ENCODE measurements at regions not wholly inside any gene's neighbourhood (a gene's known extent, or its start where the extent isn't known, plus 50 kb on each side); places are given as distances from the start of the nearest gene placed in this dataset.
"Not testable (repeated sequence)": the region's sequence is repeated elsewhere in the genome, so short reads cannot be mapped to it uniquely, and the experiment has no call there.

DNA sequence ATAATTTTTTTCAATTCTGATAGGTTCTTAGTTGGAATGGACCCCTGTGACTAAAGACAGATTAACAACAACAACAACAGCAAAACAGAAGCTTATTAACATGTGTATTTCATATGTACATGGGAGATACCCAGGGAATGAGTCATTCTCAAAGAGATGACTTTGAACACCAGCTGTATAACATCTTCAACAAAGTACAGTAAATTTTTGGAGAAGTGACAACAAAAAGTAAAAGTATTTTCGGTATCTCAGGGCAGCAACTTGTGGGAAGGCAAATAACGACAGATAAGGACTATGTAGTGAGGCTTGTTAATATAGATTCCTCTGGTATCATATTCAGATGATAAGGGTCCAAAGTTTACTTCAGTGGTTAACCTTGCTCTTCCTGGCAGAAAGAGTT, 573.4 kb upstream of the RAG2 start:
- no peaks in the 10 kb centered on the region for H3K27me3 ChIP-seq
- no peaks in the 10 kb centered on the region for H3K4me1 ChIP-seq (ENCODE audit: low read depth)
- H3K27ac ChIP-seq = no peak overlapping the region
- peak in 1 of 2 donors; percentile 58 for DNase-seq (ENCODE audit: low read depth in 1 of 2, low spot score in 1 of 2)
- H3K36me3 ChIP-seq = no peaks in the 10 kb centered on the region
- TF ChIP-seq, protein P1, sequence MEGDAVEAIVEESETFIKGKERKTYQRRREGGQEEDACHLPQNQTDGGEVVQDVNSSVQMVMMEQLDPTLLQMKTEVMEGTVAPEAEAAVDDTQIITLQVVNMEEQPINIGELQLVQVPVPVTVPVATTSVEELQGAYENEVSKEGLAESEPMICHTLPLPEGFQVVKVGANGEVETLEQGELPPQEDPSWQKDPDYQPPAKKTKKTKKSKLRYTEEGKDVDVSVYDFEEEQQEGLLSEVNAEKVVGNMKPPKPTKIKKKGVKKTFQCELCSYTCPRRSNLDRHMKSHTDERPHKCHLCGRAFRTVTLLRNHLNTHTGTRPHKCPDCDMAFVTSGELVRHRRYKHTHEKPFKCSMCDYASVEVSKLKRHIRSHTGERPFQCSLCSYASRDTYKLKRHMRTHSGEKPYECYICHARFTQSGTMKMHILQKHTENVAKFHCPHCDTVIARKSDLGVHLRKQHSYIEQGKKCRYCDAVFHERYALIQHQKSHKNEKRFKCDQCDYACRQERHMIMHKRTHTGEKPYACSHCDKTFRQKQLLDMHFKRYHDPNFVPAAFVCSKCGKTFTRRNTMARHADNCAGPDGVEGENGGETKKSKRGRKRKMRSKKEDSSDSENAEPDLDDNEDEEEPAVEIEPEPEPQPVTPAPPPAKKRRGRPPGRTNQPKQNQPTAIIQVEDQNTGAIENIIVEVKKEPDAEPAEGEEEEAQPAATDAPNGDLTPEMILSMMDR (IDR thresholded peaks at IDR 0.05; ENCODE audit: low read depth, low read length) = no peak
- H3K9me3 ChIP-seq (ENCODE audit: low read depth) = no peaks in the 10 kb centered on the region
- no peak overlapping the region for H3K4me3 ChIP-seq

DNA sequence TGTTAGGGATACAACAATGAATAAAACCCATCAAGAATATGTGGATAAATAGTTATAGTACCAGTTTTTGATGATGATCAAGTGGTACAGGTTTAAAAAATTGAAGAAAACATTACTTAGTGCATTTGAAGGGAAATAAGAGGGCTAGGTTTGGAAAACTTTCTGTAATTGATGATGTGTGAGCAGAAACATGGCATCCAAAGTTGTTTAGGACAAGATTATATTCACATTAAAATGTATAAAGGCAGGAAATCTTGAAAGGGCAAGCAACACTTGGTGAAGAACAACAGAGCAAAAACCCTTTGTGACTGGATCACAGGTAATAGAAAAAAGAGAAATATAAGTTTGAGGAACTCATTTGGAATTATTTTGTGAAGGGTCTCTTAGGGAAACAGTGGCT, 572.3 kb upstream of the RAG2 start:
- DNase-seq (ENCODE audit: low read depth in 1 of 2, low spot score in 1 of 2) = no peak
- Histone ChIP-seq H3K27me3 (no peaks in the 10 kb centered on the region), H3K27ac (no peak overlapping the region), H3K4me3 (no peak overlapping the region), H3K9me3 (ENCODE audit: low read depth) (no peaks in the 10 kb centered on the region), H3K36me3 (no peaks in the 10 kb centered on the region), H3K4me1 (ENCODE audit: low read depth) (no peaks in the 10 kb centered on the region)
- TF ChIP-seq, protein P1 (IDR thresholded peaks at IDR 0.05; ENCODE audit: low read depth, low read length) = no peak

DNA sequence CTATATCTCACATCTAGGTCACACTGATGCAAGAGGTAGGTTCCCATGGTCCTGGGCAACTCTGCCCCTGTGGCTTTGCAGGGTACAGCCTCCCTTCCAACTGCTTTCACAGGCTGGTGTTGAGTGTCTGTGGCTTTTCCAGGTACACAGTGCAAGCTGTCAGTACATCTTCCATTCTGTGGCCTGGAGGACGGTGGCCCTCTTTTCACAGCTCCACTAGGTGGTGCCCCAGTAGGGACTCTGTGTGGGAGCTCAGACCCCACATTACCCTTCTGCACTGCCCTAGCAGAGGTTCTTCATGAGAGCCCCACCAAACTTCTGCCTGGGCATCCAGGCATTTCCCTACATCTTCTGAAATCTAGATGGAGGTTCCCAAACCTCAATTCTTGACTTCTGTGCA, 547.4 kb upstream of the RAG2 start:
- not testable (repeated sequence) for H3K4me1 ChIP-seq (ENCODE audit: low read depth); H3K36me3 ChIP-seq; H3K9me3 ChIP-seq (ENCODE audit: low read depth); H3K27ac ChIP-seq; H3K27me3 ChIP-seq; H3K4me3 ChIP-seq; DNase-seq (ENCODE audit: low read depth in 1 of 2, low spot score in 1 of 2)

DNA sequence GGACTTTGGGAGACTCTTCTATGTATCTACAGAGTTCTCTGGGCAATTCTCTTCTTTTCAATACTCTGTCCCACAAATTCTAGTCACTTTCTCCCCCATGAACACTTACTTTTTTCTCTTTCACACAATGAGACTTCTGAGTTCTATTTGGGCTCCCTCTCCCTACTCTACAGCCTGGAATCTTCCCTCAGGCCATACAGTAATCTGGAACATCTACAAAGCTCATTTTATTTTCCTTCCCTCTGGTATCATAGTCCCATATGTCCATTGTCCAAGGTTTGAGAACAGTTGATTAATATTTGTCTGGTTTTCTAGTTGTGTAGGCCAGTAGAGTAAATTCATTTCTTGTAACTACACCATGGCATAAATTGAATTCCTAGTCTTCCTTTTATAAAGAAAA, 544.6 kb upstream of the RAG2 start:
- no peak overlapping the region for H3K27ac ChIP-seq
- TF ChIP-seq, protein P1 (IDR thresholded peaks at IDR 0.05; ENCODE audit: low read depth, low read length) = no peak
- H3K9me3 ChIP-seq (ENCODE audit: low read depth) = no peaks in the 10 kb centered on the region
- H3K36me3 ChIP-seq = no peaks in the 10 kb centered on the region
- no peaks in the 10 kb centered on the region for H3K27me3 ChIP-seq
- DNase-seq (ENCODE audit: low read depth in 1 of 2, low spot score in 1 of 2) = no peak
- H3K4me3 ChIP-seq = no peak overlapping the region
- no peaks in the 10 kb centered on the region for H3K4me1 ChIP-seq (ENCODE audit: low read depth)

DNA sequence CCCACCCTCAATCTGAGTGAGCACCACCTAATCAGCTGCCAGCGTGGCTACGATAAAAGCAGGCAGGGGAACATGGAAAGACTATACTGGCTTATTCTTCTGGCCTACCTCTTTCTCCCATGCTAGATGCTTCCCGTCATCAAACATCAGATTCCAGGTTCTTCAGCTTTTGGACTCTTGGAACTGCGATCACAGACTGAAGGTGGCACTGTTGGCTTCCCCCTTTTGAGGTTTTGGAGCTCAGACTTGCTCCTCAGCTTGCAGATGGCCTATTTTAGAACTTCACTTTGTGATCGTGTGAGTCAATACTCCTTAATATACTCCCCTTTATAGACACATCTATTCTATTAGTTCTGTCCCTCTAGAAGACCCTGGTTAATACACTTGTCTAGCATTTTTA, 543.7 kb upstream of the RAG2 start:
- TF ChIP-seq, protein P1 (IDR thresholded peaks at IDR 0.05; ENCODE audit: low read depth, low read length) = no peak
- H3K4me1 ChIP-seq (ENCODE audit: low read depth) = no peaks in the 10 kb centered on the region
- no peaks in the 10 kb centered on the region for H3K9me3 ChIP-seq (ENCODE audit: low read depth)
- H3K4me3 ChIP-seq = no peak overlapping the region
- peak; percentile 4 to 7 for DNase-seq (ENCODE audit: low read depth in 1 of 2, low spot score in 1 of 2)
- H3K27me3 ChIP-seq = no peaks in the 10 kb centered on the region
- no peaks in the 10 kb centered on the region for H3K36me3 ChIP-seq
- no peak overlapping the region for H3K27ac ChIP-seq

DNA sequence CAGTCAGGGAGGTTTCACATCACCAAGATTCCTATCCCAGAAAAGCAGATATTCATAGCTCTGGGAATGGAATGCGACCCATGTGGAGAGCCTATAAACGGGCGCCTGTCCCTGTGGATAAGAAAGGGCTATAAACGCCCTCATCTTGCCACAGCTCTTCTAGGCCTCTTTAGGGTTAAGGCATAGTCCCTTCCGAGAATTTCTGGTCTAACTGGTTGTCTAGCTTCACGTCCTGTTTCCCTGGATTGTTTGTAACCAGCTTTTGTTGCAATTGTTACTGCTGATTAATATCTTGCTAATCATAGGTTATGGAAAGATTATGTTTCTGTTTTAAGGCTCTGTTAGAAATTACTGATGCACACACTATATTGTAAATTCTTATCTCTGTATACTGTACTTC, 537.6 kb upstream of the RAG2 start:
- H3K27me3 ChIP-seq; DNase-seq (ENCODE audit: low read depth in 1 of 2, low spot score in 1 of 2); H3K27ac ChIP-seq; H3K9me3 ChIP-seq (ENCODE audit: low read depth); H3K36me3 ChIP-seq; H3K4me3 ChIP-seq; H3K4me1 ChIP-seq (ENCODE audit: low read depth): not testable (repeated sequence)

DNA sequence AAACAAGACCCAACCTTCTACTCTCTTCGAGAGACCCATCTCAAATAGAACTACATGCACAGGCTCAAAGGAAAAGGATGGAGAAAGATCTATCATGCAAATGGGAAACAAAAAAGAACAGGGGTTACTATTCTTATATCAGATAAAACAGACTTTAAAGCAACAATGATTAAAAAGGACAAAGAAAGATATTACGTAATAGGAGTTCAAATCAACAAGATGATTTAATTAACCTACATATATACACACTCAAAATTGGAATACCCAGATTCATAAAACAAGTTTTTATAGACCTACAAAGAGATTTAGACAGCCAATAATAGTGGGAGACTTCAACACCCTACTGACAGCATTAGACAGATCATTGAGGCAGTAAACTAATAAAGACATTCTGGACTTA, 536.6 kb upstream of the RAG2 start:
- Histone ChIP-seq H3K4me1 (ENCODE audit: low read depth) (no peaks in the 10 kb centered on the region), H3K9me3 (ENCODE audit: low read depth) (no peaks in the 10 kb centered on the region), H3K27ac (no peak overlapping the region), H3K27me3 (no peaks in the 10 kb centered on the region), H3K4me3 (no peak overlapping the region), H3K36me3 (no peaks in the 10 kb centered on the region)
- no peak for DNase-seq (ENCODE audit: low read depth in 1 of 2, low spot score in 1 of 2)
- TF ChIP-seq, protein P1 (IDR thresholded peaks at IDR 0.05; ENCODE audit: low read depth, low read length) = no peak
